Natural killer cell (primary cell): ENCODE measurements at regions not wholly inside any gene's neighbourhood (a gene's known extent, or its start where the extent isn't known, plus 50 kb on each side); places are given as distances from the start of the nearest gene placed in this dataset.

Experiments used
- ATAC-seq, 3 donors: fragments of 150-1000 bp in 2 of 3; fragments of 200-7000 bp in 1 of 3; cut with Tn5 transposase; 1 replicate in 1 of 3; 2 replicates in 2 of 3; pipeline ENCODE4 v1.10.0; 2021; ENCODE audit warnings: mild to moderate bottlenecking in 2 of 3, moderate library complexity in 2 of 3
- DNase-seq, 2 donors: peaks; one replicate each; pipeline versions ENCODE4 v3.0.0 to v3.0.0-alpha.2; 2013 to 2021; ENCODE audit warnings: mixed read lengths in 1 of 2
- H3K27ac ChIP-seq: one replicate; pipeline ENCODE4 v1.5.1; 2013; ENCODE audit warnings: mild to moderate bottlenecking, low read length
- H3K27me3 ChIP-seq: one replicate; pipeline ENCODE4 v1.6.1; 2013; ENCODE audit warnings: low read length; ENCODE audit not compliant: control insufficient read depth, insufficient read depth
- H3K36me3 ChIP-seq: one replicate; pipeline ENCODE4 v1.6.1; 2013; ENCODE audit warnings: low read length; ENCODE audit not compliant: control insufficient read depth, insufficient read depth
- H3K4me1 ChIP-seq: one replicate; pipeline ENCODE4 v1.6.1; 2013; ENCODE audit warnings: low read length; ENCODE audit not compliant: control insufficient read depth, insufficient read depth
- H3K4me3 ChIP-seq: one replicate; pipeline ENCODE4 v1.5.1; 2013; ENCODE audit warnings: low read length
- H3K9me3 ChIP-seq: one replicate; pipeline ENCODE4 v1.6.1; 2013; ENCODE audit warnings: low read length; ENCODE audit not compliant: control insufficient read depth, insufficient read depth
- H3K27ac Mint-ChIP-seq, 2 donors: one replicate each; pipeline ENCODE4 v1.8.0; 2022; ENCODE audit warnings: mild to moderate bottlenecking in 2 of 2, mixed read lengths in 2 of 2, moderate library complexity in 1 of 2
- H3K27me3 Mint-ChIP-seq, 2 donors: one replicate each; pipeline ENCODE4 v1.8.0; 2022; ENCODE audit warnings: low read depth in 2 of 2, mixed read lengths in 2 of 2
- H3K36me3 Mint-ChIP-seq: one replicate; pipeline ENCODE4 v1.8.0; 2022; ENCODE audit warnings: mixed read lengths
- H3K4me1 Mint-ChIP-seq, 2 donors: one replicate each; pipeline ENCODE4 v1.8.0; 2022; ENCODE audit warnings: mixed read lengths in 2 of 2
- H3K4me3 Mint-ChIP-seq: one replicate; pipeline ENCODE4 v1.8.0; 2022; ENCODE audit warnings: mild to moderate bottlenecking, moderate library complexity, mixed read lengths
- H3K9me3 Mint-ChIP-seq, 2 donors: one replicate each; pipeline ENCODE4 v1.8.0; 2022; ENCODE audit warnings: mixed read lengths in 2 of 2
- WGBS: methylation state at CpG from one replicate; pipeline ENCODE4 v1.1.7; 2013; ENCODE audit warnings: missing lambda C conversion rate; ENCODE audit not compliant: insufficient coverage; 5-methylcytosine and 5-hydroxymethylcytosine counted together
- intact Hi-C: fragments of 100-400 bp; cut with micrococcal nuclease; formaldehyde crosslinking; loops from one replicate; pipeline ENCODE4 v1.14.2; 2022
- TF ChIP-seq, protein P1 (sequence below): fragments of 200-600 bp; IDR thresholded peaks from one replicate; pipeline ENCODE4 v1.8.0; 2022; ENCODE audit warnings: antibody characterized with exemption

DNA sequence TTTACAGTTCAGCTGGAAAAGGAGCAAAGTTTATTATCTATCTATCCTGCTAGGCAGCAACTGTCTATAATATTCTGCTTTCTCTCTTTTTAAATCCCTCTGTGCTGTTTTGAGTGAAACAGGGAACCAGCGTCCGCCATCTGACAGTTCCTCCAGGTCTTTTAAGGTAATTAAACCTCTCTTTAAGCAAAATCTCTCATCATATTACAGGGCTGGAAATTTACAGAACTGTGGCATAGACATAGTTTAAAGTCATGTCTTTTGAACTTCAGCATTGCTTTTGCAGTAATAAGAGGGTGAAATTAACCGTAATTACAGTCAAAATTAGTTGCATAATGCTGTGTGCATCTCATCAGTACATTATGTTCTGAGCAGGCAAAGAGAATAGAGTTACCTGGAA lies 263.4 kb upstream of the KCNMB2 start:
- Mint-ChIP-seq H3K27ac (no peak overlapping the region), H3K4me1 (no peaks in the 10 kb centered on the region), H3K36me3 (no peaks in the 10 kb centered on the region), H3K27me3 (no peaks in the 10 kb centered on the region), H3K4me3 (no peak overlapping the region), H3K9me3 (peaks cover 0 to 4% of the 10 kb centered on the region in 2 donors)
- Histone ChIP-seq H3K27me3 (no peaks in the 10 kb centered on the region), H3K4me1 (no peaks in the 10 kb centered on the region), H3K9me3 (no peaks in the 10 kb centered on the region), H3K27ac (no peak overlapping the region), H3K36me3 (no peaks in the 10 kb centered on the region), H3K4me3 (no peak overlapping the region)
- intact Hi-C loops = no loop called here
- DNase-seq (no peak), ATAC-seq (no peak)
- TF ChIP-seq, protein P1, sequence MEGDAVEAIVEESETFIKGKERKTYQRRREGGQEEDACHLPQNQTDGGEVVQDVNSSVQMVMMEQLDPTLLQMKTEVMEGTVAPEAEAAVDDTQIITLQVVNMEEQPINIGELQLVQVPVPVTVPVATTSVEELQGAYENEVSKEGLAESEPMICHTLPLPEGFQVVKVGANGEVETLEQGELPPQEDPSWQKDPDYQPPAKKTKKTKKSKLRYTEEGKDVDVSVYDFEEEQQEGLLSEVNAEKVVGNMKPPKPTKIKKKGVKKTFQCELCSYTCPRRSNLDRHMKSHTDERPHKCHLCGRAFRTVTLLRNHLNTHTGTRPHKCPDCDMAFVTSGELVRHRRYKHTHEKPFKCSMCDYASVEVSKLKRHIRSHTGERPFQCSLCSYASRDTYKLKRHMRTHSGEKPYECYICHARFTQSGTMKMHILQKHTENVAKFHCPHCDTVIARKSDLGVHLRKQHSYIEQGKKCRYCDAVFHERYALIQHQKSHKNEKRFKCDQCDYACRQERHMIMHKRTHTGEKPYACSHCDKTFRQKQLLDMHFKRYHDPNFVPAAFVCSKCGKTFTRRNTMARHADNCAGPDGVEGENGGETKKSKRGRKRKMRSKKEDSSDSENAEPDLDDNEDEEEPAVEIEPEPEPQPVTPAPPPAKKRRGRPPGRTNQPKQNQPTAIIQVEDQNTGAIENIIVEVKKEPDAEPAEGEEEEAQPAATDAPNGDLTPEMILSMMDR = no peak
- 84% methylated on average over 3 of the region's 3 CpGs for WGBS

DNA sequence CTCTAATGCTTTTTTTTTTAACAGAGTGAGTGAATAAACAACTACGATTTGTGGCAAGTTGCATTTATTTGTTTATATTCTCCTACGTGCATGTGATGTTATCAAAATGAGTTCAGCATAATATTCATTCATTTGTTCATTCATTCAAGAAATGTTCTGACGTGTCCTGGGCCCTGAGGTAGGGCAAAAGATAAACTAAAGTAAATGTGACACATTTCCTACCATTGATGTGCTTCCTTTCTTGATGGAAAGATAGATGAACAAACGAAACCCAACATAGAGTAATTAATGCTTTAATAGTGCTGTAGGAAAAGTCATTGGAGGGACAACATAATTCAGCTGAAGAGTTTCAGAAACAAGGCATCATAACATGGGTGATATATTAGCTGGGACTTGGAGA lies 261.5 kb upstream of the KCNMB2 start:
- ATAC-seq (no peak), DNase-seq (no peak)
- WGBS = no CpG with 5 or more reads among the region's 4 CpGs
- no peaks in the 10 kb centered on the region for H3K27me3 ChIP-seq
- H3K27me3 Mint-ChIP-seq = peaks cover 0 to 6% of the 10 kb centered on the region in 2 donors
- H3K4me3 ChIP-seq = no peak overlapping the region
- peaks cover 8% of the 10 kb centered on the region for H3K36me3 Mint-ChIP-seq
- no peaks in the 10 kb centered on the region for H3K4me1 Mint-ChIP-seq
- no peak overlapping the region for H3K4me3 Mint-ChIP-seq
- TF ChIP-seq, protein P1 = no peak
- H3K4me1 ChIP-seq = no peaks in the 10 kb centered on the region
- intact Hi-C loops = no loop called here
- H3K9me3 Mint-ChIP-seq = peaks cover 6 to 11% of the 10 kb centered on the region in 2 donors
- peaks cover 5% of the 10 kb centered on the region for H3K9me3 ChIP-seq
- H3K36me3 ChIP-seq = no peaks in the 10 kb centered on the region
- H3K27ac Mint-ChIP-seq = no peak overlapping the region
- no peak overlapping the region for H3K27ac ChIP-seq

DNA sequence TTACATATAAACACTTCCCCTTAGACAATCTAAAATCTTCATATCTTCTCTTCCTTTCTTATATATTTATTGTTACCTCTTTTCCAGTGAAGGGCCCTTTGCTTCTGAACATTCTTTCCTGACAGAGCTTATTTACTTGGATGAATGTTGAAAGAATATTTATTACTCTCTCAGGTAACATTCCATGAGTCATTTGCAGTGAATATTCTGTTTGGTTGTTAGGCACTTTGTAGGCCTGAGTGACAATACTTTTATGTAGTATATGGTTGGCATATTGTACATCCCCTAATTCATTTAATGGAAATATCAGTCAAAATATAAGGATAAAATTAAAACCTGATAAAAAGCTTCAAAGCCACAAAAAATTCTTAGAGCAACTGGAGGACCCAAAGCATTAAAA lies 260.9 kb upstream of the KCNMB2 start:
- Mint-ChIP-seq H3K36me3 (peaks cover 12% of the 10 kb centered on the region), H3K4me3 (no peak overlapping the region), H3K27ac (no peak overlapping the region), H3K4me1 (no peaks in the 10 kb centered on the region), H3K9me3 (peaks cover 8 to 14% of the 10 kb centered on the region in 2 donors), H3K27me3 (peaks cover 0 to 7% of the 10 kb centered on the region in 2 donors)
- intact Hi-C loops = no loop called here
- TF ChIP-seq, protein P1 = no peak
- no peak for ATAC-seq
- peaks cover 5% of the 10 kb centered on the region for H3K9me3 ChIP-seq
- H3K36me3 ChIP-seq = no peaks in the 10 kb centered on the region
- no peak overlapping the region for H3K27ac ChIP-seq
- no peak for DNase-seq
- no peaks in the 10 kb centered on the region for H3K27me3 ChIP-seq
- no peak overlapping the region for H3K4me3 ChIP-seq
- H3K4me1 ChIP-seq = no peaks in the 10 kb centered on the region

DNA sequence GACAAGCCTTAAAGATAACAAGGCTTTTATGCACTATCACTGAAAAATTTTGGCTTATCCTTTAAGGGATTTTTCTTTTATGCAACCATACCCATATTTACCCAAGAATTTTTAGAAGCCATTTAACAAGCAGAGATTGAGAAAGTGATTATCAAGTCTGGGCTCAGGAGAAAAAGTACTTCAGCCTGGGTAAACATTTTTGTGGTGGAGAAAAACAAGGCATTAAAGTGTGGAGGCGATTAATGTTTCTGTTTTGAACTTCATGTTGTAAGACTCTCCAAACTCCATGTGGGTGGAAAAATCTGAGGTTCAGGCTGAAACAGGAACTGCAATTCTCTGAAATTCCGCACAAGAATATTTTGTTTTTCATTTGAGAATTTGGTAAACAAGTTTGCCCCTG lies 260.4 kb upstream of the KCNMB2 start:
- H3K4me3 Mint-ChIP-seq = no peak overlapping the region
- 82% methylated on average over 2 of the region's 2 CpGs for WGBS
- peaks cover 12% of the 10 kb centered on the region for H3K36me3 Mint-ChIP-seq
- intact Hi-C loops = no loop called here
- no peak overlapping the region for H3K27ac Mint-ChIP-seq
- peaks cover 9 to 16% of the 10 kb centered on the region in 2 donors for H3K9me3 Mint-ChIP-seq
- peaks cover 5% of the 10 kb centered on the region for H3K9me3 ChIP-seq
- no peaks in the 10 kb centered on the region for H3K4me1 ChIP-seq
- H3K27me3 Mint-ChIP-seq = peaks cover 0 to 7% of the 10 kb centered on the region in 2 donors
- no peaks in the 10 kb centered on the region for H3K36me3 ChIP-seq
- no peaks in the 10 kb centered on the region for H3K27me3 ChIP-seq
- H3K4me1 Mint-ChIP-seq = no peaks in the 10 kb centered on the region
- H3K27ac ChIP-seq = no peak overlapping the region
- TF ChIP-seq, protein P1 = no peak
- no peak for DNase-seq
- no peak for ATAC-seq
- no peak overlapping the region for H3K4me3 ChIP-seq
